Vagina (tissue), 2 donors: ENCODE measurements at regions not wholly inside any gene's neighbourhood (a gene's known extent, or its start where the extent isn't known, plus 50 kb on each side); places are given as distances from the start of the nearest gene placed in this dataset.

Source experiments
- CTCF ChIP-seq, 3 experiments: fragments of 450-650 bp in 2 of 3; fragments of 200-600 bp in 1 of 3; sonication (generic) in 1 of 3; IDR thresholded peaks; one replicate each; pipeline ENCODE4 v1.5.1; 2017 to 2019; ENCODE audit warnings: antibody characterized with exemption in 3 of 3, mild to moderate bottlenecking in 2 of 3, moderate library complexity in 2 of 3
- POLR2A ChIP-seq, 2 donors: fragments of 450-650 bp; IDR thresholded peaks; one replicate each; pipeline ENCODE4 v1.6.1; 2017; ENCODE audit warnings: antibody characterized with exemption in 2 of 2, mild to moderate bottlenecking in 2 of 2, moderate library complexity in 2 of 2
- POLR2AphosphoS5 ChIP-seq, 2 donors: sonication (generic); formaldehyde crosslinking; IDR thresholded peaks; one replicate each; pipeline ENCODE4 v1.9.0; 2017; ENCODE audit warnings: antibody characterized with exemption in 2 of 2, mild to moderate bottlenecking in 2 of 2, low read depth in 1 of 2; ENCODE audit not compliant: insufficient read depth in 1 of 2

- TF ChIP-seq POLR2A (IDR thresholded peaks at IDR 0.05) (no peak), CTCF (IDR thresholded peaks at IDR 0.05) (no peak), POLR2AphosphoS5 (IDR thresholded peaks at IDR 0.05; ENCODE audit: insufficient read depth in 1 of 2, low read depth in 1 of 2) (no peak)
These were observed 116.4 kb upstream of the PPARGC1A start for GRCh38 chr4:24006269-24006668.
